Stimulated activated CD4-positive, alpha-beta T cell treated with anti-CD3 and anti-CD28 coated beads, Interleukin-4, amount 100 ng/mL, for 24 hours (primary cell): ENCODE measurements at regions not wholly inside any gene's neighbourhood (a gene's known extent, or its start where the extent isn't known, plus 50 kb on each side); places are given as distances from the start of the nearest gene placed in this dataset.
"Not testable (repeated sequence)": the region's sequence is repeated elsewhere in the genome, so short reads cannot be mapped to it uniquely, and the experiment has no call there.

Source experiments
- DNase-seq: peaks from one replicate; pipeline ENCODE4 v3.0.0-alpha.2; 2020

- no peak for DNase-seq
Measured at GRCh38 chr21:36247316-36248010, 72.5 kb upstream of the MORC3 start.

- no peak for DNase-seq
Measured at GRCh38 chr21:36249576-36250422, 70.2 kb upstream of the MORC3 start.

GRCh38 chr21:36250423-36251075 lies 69.4 kb upstream of the MORC3 start:
- no peak for DNase-seq

GRCh38 chr21:36254106-36254941 lies 65.7 kb upstream of the MORC3 start:
- no peak for DNase-seq

GRCh38 chr21:36255663-36256062 lies 64.3 kb upstream of the MORC3 start:
- DNase-seq = no peak

- no peak for DNase-seq
Measured at GRCh38 chr21:36257657-36258056, 62.3 kb upstream of the MORC3 start.

DNA sequence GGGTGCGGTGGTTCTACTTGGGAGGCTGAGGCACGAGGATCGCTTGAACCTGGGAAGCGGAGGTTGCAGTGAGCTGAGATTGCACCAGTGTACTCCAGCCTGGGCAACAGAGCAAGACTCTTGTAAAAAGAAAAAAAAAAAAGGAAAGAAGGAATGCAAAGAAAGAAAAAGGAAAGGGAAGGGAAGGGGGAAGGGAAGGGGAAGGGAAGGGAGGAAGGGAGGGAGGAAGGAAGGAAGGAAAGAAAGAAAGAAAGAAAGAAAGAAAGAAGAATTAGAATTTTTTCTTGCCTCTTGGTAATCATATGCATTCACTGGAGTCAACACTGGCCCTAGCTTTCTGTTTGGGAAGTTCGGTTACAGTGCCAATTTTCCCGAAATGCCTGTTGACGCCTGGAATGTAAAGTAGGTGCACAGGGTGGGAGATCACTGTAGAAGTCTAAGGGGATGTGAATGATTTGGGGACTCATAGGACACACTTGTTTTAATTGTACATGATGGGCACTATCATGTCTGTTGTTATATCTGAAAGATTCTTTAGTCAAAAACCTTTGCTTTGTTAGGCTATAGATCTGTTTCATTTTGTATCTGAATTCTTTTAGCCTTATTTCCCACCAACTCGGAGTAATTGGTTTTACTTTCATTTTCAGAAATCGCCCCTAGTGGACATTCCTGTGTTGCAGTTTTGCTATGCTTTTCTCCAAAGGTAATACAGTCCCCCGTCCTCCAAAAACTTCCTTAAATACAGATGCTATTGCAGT lies 59.8 kb upstream of the MORC3 start:
- peak; percentile 54 for DNase-seq

DNA sequence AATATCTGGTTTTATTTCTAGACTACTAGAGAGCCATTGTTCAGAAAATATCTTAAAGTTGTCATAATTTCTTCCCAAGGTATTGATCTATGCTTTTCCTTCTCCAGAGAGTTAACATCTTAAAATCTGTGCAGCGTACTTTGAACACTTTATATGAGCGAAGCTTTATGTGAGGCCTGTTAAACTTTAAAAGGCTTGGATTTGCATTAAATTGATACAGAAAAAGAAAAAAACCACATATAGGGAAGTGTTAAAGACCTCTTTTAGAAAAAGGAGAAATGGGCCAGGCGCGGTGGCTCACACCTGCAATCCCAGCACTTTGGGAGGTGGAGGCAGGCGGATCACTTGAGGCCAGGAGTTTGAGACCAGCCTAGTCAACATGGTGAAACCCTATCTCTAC lies 59.2 kb upstream of the MORC3 start:
- no peak for DNase-seq

DNA sequence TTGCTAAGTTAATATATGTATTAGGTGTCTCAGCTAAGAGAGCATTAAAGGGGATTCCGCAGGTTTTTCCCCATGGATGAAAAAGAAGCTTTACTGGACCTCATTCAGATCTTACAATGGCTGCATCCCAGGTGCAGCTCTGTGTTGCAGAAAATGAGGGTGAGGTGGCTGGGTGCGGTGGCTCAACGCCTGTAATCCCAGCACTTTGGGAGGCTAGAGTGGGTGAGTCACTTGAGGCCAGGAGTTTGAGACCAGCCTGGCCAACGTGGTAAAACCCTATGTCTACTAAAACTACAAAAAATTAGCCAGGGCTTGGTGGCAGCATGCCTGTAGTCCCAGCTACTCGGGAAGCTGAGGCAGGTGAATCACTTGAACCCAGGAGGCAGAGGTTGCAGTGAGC lies 58.5 kb upstream of the MORC3 start:
- DNase-seq = no peak

DNA sequence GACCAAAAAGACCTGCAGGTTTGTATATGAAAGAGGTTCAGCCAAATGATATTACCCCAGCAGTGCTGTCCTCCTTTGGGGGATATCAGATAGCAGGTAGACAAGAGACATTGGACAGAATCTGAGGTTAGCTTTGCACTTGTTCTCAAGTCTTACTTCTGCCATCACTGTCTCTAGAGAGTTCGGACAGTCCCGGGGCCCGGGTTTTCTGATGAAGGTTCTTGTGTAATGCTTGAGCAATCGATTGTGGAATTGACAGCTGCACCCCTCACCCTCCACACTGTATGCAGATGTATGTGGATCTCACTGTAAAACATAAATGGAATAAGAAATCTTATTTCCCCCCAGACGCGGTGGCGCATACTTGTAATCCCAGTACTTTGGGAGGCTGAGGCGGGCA lies 56.2 kb upstream of the MORC3 start:
- no peak for DNase-seq

DNA sequence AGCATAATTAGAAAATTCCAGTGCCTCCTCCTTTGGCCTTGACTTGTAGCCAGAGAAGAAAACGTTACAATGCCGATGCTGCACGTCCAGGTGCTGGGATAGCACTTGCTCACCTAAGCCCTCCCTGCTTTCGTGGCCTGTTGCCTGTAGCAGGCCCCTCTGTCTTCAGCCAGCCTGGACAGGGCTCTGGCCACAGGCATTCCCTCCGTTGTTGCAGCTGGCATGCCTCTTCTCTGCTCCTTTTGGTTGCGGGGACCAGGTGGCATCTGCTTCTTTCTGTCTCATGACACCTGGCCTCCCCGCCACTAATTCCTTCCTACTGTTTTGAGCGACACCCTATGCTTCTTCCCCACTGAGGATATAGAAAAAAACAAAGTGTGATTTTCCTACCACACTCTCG lies 54.6 kb upstream of the MORC3 start:
- DNase-seq = no peak

DNA sequence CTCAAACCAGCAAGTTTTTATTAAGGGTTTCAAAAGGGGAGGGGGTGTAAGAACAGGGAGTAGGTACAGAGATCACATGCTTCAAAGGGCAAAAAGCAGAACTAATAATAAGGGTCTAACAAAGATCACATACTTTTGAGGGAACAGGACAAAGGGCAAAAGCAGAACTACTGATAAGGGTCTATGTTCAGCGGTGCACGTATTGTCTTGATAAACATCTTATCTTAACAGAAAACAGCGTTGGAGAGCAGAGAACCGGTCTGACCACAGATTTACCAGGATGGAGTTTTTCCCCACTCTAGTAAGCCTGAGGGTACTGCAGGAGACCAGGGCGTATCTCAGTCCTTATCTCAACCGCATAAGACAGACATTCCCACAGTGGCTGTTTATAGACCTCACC lies 52.2 kb upstream of the MORC3 start:
- DNase-seq = not testable (repeated sequence)

DNA sequence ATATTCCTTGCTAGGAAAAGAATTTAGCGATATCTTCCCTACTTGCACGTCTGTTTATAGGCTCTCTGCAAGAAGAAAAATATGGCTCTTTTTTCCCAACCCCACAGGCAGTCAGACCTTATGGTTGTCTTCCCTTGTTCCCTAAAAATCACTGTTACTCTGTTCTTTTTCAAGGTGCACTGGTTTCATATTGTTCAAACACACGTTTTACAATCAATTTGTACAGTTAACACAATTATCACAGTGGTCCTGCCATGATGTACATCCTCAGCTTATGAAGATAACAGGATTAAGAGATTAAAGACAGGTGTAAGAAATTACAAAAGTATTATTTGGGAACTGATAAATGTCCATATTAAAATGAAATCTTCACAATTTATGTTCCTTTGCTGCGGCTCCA lies 51.7 kb upstream of the MORC3 start:
- not testable (repeated sequence) for DNase-seq
